ENCODE measurements at regions not wholly inside any gene's neighbourhood (a gene's known extent, or its start where the extent isn't known, plus 50 kb on each side); places are given as distances from the start of the nearest gene placed in this dataset.

DNA sequence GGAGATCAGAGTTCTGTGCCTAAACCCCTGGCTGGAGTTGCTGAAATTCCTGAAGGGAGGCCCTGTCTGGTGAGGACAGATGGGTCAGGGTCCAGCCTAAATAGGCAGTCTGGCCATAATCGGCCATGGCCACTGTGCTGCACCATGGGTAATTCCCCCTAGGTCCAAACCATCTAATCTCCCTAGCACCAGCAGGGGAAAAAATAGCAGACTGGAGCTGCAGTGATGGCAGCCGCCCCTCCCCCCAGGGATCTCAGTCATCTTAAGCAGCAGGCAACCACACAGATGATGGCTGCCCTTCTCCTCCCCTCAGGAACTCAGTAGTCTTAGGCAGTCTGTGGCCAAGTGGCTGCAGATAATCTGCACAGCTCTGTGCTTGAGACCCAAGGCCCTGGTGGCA, 68.4 kb upstream of the CD96 start:
- Mint-ChIP-seq H3K4me1 (no peaks in the 10 kb centered on the region), H3K36me3 (ENCODE audit: low read depth) (no peaks in the 10 kb centered on the region), H3K27ac (no peak overlapping the region), H3K9me3 (peaks cover 6% of the 10 kb centered on the region), H3K27me3 (no peaks in the 10 kb centered on the region), H3K4me3 (no peak overlapping the region)
- ChIA-PET CTCF (no interaction called here), POLR2A (no interaction called here)
- no peak for DNase-seq

DNA sequence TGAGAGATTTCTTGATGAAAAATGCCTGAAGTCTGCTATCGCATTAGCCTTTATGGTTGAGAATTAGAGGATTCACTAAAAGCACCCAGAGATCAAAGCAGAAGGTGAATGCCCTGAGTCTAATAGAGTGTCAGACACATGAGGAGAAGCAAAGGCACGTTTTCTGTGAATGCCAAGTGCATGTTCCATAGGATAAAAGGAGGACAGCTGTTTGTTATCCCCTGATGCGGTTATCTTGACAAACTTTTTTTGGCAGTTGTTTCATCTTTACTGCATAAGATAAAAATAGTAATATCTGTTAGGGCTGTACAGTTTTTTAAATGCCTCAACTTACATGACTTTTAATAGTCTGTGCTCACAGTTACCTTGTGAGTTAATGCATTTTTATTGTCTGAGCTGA, 65.3 kb upstream of the CD96 start:
- Mint-ChIP-seq H3K36me3 (ENCODE audit: low read depth) (no peaks in the 10 kb centered on the region), H3K9me3 (peaks cover 3% of the 10 kb centered on the region), H3K4me1 (no peaks in the 10 kb centered on the region), H3K4me3 (no peak overlapping the region), H3K27ac (no peak overlapping the region), H3K27me3 (no peaks in the 10 kb centered on the region)
- ChIA-PET CTCF (no interaction called here), POLR2A (no interaction called here)
- DNase-seq: no peak

DNA sequence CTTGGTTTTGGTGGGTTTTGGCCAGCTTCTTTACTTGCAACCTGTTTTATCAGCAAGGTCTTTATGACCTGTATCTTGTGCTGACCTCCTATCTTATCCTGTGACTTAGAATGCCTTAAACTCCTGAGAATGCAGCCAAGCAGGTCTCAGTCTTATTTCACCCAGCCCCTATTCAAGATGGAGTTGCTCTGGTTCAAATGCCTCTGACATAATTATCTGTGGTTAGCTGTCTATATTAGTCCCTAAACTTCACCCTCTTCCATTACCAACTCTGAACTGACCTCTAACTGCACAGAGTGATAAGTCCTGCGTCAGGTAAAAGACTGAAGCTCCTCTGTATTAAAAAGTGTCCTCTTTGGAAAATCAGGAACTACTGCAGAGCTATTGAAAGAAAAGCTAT, 61.9 kb upstream of the CD96 start:
- Mint-ChIP-seq H3K4me1 (no peaks in the 10 kb centered on the region), H3K4me3 (no peak overlapping the region), H3K9me3 (peaks cover 3% of the 10 kb centered on the region), H3K36me3 (ENCODE audit: low read depth) (no peaks in the 10 kb centered on the region), H3K27me3 (no peaks in the 10 kb centered on the region), H3K27ac (no peak overlapping the region)
- no peak for DNase-seq
- CTCF ChIA-PET: no interaction called here
- POLR2A ChIA-PET: no interaction called here

DNA sequence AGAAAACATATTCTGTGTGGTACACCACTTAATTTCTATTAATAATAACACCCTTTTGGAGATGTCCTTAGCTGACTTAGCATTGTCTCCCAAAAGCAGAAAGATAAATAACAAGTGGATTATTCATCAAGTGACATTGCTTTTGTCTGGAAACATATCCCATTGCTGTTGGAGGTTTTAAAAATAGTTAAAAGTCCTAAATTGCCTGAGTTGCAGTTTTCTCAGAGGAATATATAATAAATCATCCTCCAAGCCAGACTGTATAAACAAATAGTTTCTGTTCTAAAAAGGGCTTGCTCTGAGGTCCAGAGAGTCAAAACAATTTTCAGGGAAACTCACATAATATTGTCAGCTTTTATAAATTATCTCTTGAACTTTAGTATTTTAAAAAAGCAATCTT, 60.4 kb upstream of the CD96 start:
- Mint-ChIP-seq H3K27ac (no peak overlapping the region), H3K27me3 (no peaks in the 10 kb centered on the region), H3K9me3 (peaks cover 3% of the 10 kb centered on the region), H3K36me3 (ENCODE audit: low read depth) (no peaks in the 10 kb centered on the region), H3K4me1 (no peaks in the 10 kb centered on the region), H3K4me3 (no peak overlapping the region)
- POLR2A ChIA-PET: no interaction called here
- CTCF ChIA-PET: no interaction called here
- no peak for DNase-seq

DNA sequence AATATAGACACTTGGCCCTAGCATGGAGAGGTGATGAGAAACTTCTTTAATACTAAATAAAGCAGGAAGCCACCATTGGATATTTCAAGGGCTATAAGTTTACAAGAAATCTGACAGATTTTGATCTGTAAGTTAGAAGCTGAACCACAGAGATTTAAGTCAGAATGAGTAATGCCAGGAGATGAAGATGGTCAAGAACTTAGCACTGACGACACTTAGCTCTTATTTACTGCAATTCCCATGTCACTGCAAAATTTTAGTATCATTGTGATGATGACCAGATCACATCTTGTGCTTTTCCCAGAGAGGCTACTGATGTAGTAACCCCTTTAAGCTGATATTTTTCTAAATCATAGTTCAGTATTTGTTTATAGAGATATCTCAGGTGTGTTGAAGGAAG, 59.4 kb upstream of the CD96 start:
- DNase-seq: no peak
- ChIA-PET POLR2A (no interaction called here), CTCF (interaction anchor here (1.2 kb wide), 1 partner anchor 12 kb away, joined by 3 read pairs; no protein-coding TSS in a partner anchor)
- no peak overlapping the region for H3K4me3 Mint-ChIP-seq
- H3K27me3 Mint-ChIP-seq: no peaks in the 10 kb centered on the region
- no peaks in the 10 kb centered on the region for H3K36me3 Mint-ChIP-seq (ENCODE audit: low read depth)
- no peak overlapping the region for H3K27ac Mint-ChIP-seq
- H3K4me1 Mint-ChIP-seq: no peaks in the 10 kb centered on the region
- peaks cover 5% of the 10 kb centered on the region for H3K9me3 Mint-ChIP-seq

DNA sequence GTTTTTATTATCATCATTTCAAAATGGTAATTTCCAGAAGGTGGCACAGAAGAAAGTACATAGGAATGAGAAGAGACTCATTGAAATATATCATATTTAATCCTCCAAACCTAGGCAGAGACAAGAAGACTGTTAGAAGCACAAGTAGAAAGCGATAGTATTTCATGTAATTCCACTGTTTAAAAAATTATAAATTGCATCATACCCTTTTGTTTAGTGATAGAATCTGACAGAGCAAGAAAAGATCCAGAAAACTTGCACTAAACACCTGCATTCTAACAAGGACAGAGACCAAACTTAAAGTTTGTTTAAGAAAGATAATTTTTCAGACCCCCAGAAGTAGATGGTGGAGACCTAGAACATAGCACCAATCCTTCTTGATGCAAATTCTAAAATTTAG, 56.9 kb upstream of the CD96 start:
- CTCF ChIA-PET: no interaction called here
- H3K9me3 Mint-ChIP-seq: peaks cover 8% of the 10 kb centered on the region

More for the DNA sequence above, 56.9 kb upstream of the CD96 start:
- Mint-ChIP-seq H3K4me1 (no peaks in the 10 kb centered on the region), H3K27me3 (no peaks in the 10 kb centered on the region), H3K27ac (no peak overlapping the region), H3K36me3 (ENCODE audit: low read depth) (no peaks in the 10 kb centered on the region), H3K4me3 (no peak overlapping the region)
- POLR2A ChIA-PET: no interaction called here
- DNase-seq: no peak
